Upper lobe of right lung (tissue), 1 donor: ENCODE measurements at regions not wholly inside any gene's neighbourhood (a gene's known extent, or its start where the extent isn't known, plus 50 kb on each side); places are given as distances from the start of the nearest gene placed in this dataset.

Source experiments
- ATAC-seq: fragments of 200-7000 bp; cut with Tn5 transposase; one replicate; pipeline ENCODE4 v1.9.1; 2020; ENCODE audit warnings: mild to moderate bottlenecking, moderate library complexity
- DNase-seq: peaks from one replicate; pipeline ENCODE4 v3.0.0-alpha.2; 2020
- H3K27ac ChIP-seq: fragments of 200-600 bp; one replicate; pipeline ENCODE4 v1.8.0; 2022
- H3K27me3 ChIP-seq: fragments of 200-600 bp; one replicate; pipeline ENCODE4 v1.8.0; 2022; ENCODE audit warnings: mild to moderate bottlenecking
- H3K36me3 ChIP-seq: fragments of 200-600 bp; one replicate; pipeline ENCODE4 v1.8.0; 2022
- H3K4me1 ChIP-seq: fragments of 200-600 bp; one replicate; pipeline ENCODE4 v1.8.0; 2022
- H3K4me3 ChIP-seq: fragments of 200-600 bp; one replicate; pipeline ENCODE4 v1.8.0; 2022; ENCODE audit warnings: mild to moderate bottlenecking
- H3K9me3 ChIP-seq: fragments of 200-600 bp; one replicate; pipeline ENCODE4 v1.8.0; 2022
- CTCF ChIP-seq: fragments of 200-600 bp; IDR thresholded peaks from one replicate; pipeline ENCODE4 v1.8.0; 2022; ENCODE audit warnings: antibody characterized with exemption
- intact Hi-C: fragments of 100-400 bp; cut with DNase I; formaldehyde crosslinking; loops from one replicate; pipeline ENCODE4 v1.11.0; 2022
- donor health status: DM: no; HTN: yes; CAD: no; lungs with severe emphysema.

- Histone ChIP-seq H3K27me3 (no peaks in the 10 kb centered on the region), H3K36me3 (no peaks in the 10 kb centered on the region), H3K9me3 (no peaks in the 10 kb centered on the region), H3K4me1 (no peaks in the 10 kb centered on the region), H3K4me3 (no peak overlapping the region), H3K27ac (no peak overlapping the region)
- TF ChIP-seq CTCF, result no peak
- DNase-seq (no peak), ATAC-seq (no peak)
- intact Hi-C loops, result no loop called here
These were observed 60.5 kb downstream of the NR2F2 start for GRCh38 chr15:96390986-96391385.

GRCh38 chr15:96392380-96393208 is 62.1 kb downstream of the NR2F2 start:
- no peaks in the 10 kb centered on the region for H3K9me3 ChIP-seq
- DNase-seq (no peak), ATAC-seq (no peak)
- H3K36me3 ChIP-seq, result no peaks in the 10 kb centered on the region
- H3K4me3 ChIP-seq, result no peak overlapping the region
- no peaks in the 10 kb centered on the region for H3K27me3 ChIP-seq
- no peaks in the 10 kb centered on the region for H3K4me1 ChIP-seq
- no peak for TF ChIP-seq CTCF
- no peak overlapping the region for H3K27ac ChIP-seq
- intact Hi-C loops, result no loop called here

GRCh38 chr15:96393209-96393513 is 62.7 kb downstream of the NR2F2 start:
- Histone ChIP-seq H3K36me3 (no peaks in the 10 kb centered on the region), H3K4me3 (no peak overlapping the region), H3K9me3 (no peaks in the 10 kb centered on the region), H3K27me3 (no peaks in the 10 kb centered on the region), H3K4me1 (no peaks in the 10 kb centered on the region), H3K27ac (no peak overlapping the region)
- no peak for TF ChIP-seq CTCF
- no peak for DNase-seq
- intact Hi-C loops, result no loop called here
- ATAC-seq, result no peak

- Histone ChIP-seq H3K4me3 (no peak overlapping the region), H3K27ac (no peak overlapping the region), H3K27me3 (no peaks in the 10 kb centered on the region), H3K36me3 (no peaks in the 10 kb centered on the region), H3K4me1 (no peaks in the 10 kb centered on the region), H3K9me3 (no peaks in the 10 kb centered on the region)
- no peak for TF ChIP-seq CTCF
- DNase-seq, result no peak
- ATAC-seq, result no peak
- intact Hi-C loops, result no loop called here
These were observed 65.2 kb downstream of the NR2F2 start for GRCh38 chr15:96395687-96396086.

- DNase-seq, result no peak
- intact Hi-C loops, result no loop called here
- Histone ChIP-seq H3K9me3 (no peaks in the 10 kb centered on the region), H3K4me3 (no peak overlapping the region), H3K36me3 (no peaks in the 10 kb centered on the region), H3K4me1 (no peaks in the 10 kb centered on the region), H3K27ac (no peak overlapping the region), H3K27me3 (peaks cover 5% of the 10 kb centered on the region)
- TF ChIP-seq CTCF, result no peak
- ATAC-seq, result no peak
These were observed 68.3 kb downstream of the NR2F2 start for GRCh38 chr15:96398776-96399175.

GRCh38 chr15:96402403-96402802 is 71.9 kb downstream of the NR2F2 start:
- no peak for TF ChIP-seq CTCF
- Histone ChIP-seq H3K27ac (no peak overlapping the region), H3K4me3 (no peak overlapping the region), H3K9me3 (no peaks in the 10 kb centered on the region), H3K27me3 (peaks cover 14% of the 10 kb centered on the region), H3K4me1 (no peaks in the 10 kb centered on the region), H3K36me3 (no peaks in the 10 kb centered on the region)
- intact Hi-C loops, result no loop called here
- DNase-seq (no peak), ATAC-seq (no peak)
